ENCODE measurements at regions not wholly inside any gene's neighbourhood (a gene's known extent, or its start where the extent isn't known, plus 50 kb on each side); places are given as distances from the start of the nearest gene placed in this dataset.

DNA sequence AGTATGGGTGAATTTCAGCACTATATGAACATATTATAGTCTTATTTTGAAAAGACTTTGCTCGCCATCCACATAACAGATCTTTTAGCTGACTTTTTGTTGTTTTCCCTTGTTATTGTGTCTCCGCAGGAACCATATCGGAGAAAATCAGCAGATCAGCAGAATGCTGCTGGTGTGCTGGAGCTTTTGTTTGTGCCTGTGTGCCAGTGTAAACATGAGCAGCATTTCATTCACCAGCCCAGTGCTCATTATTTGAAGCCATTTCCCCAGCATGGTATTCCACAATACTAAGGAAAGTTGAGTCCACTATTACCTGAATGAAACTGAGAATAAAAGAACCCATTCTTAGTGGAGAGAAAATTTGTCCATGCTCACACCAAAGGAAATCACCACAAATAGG is 261.8 kb upstream of the ARX start (continued):
- no peak for TF ChIP-seq ZNF217 (IDR thresholded peaks at IDR 0.05)
- TF ChIP-seq, protein P1, sequence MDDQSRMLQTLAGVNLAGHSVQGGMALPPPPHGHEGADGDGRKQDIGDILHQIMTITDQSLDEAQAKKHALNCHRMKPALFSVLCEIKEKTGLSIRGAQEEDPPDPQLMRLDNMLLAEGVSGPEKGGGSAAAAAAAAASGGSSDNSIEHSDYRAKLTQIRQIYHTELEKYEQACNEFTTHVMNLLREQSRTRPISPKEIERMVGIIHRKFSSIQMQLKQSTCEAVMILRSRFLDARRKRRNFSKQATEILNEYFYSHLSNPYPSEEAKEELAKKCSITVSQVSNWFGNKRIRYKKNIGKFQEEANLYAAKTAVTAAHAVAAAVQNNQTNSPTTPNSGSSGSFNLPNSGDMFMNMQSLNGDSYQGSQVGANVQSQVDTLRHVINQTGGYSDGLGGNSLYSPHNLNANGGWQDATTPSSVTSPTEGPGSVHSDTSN (IDR thresholded peaks at IDR 0.05; ENCODE audit: insufficient replicate concordance, low read depth, low read length), result no peak

DNA sequence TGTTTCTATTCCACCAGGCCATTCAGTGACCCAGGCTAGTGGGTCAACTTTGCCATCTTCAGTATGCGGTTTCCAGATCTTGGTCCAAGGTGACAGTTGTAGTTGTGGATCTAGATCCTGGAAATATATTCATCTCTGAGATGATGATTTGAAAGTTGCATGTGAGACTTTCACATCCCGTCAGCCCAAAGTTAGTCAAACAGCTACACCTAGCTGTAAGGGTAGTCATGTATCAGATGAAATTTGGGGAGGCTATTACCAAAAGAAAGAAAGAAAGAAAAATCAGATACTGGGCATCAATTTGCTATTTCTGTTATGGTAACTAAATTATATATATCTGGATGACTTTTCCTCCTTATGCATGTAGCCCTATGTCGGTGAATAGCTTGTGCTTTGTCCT is 259.4 kb upstream of the ARX start:
- ChIA-PET RAD21 (ENCODE audit: unreplicated experiment) (no interaction called here), POLR2A (no interaction called here), CTCF (interaction anchor here (0.6 to 1.2 kb wide), 3 partner anchors 8 to 877 kb away, joined by 3 read pairs; no protein-coding TSS in a partner anchor), SMC1A (ENCODE audit: uncharacterized antibody, unreplicated experiment) (no interaction called here)
- BruUV-seq (replicated peaks), result no TSS peak
- no peak for TF ChIP-seq IRF3 (IDR thresholded peaks at IDR 0.05)
- TF ChIP-seq STAT3 (IDR thresholded peaks at IDR 0.05; ENCODE audit: low read depth, low read length), result no peak
- no peak for TF ChIP-seq TCF3 (IDR thresholded peaks at IDR 0.05; ENCODE audit: borderline replicate concordance, insufficient read depth, low read depth, low read length)
- TF ChIP-seq ZSCAN29 (IDR thresholded peaks at IDR 0.05), result no peak
- no peak for TF ChIP-seq SIX5 (IDR thresholded peaks at IDR 0.05; ENCODE audit: low read depth, low read length, severe bottlenecking)
- 0 out of 2 replicates have a peak, but pooled peaks have one; percentile 9 for TF ChIP-seq RAD21 (IDR thresholded peaks at IDR 0.05; ENCODE audit: insufficient read depth, low read depth, low read length)
- Histone ChIP-seq H3K9me3 (replicated peaks; ENCODE audit: control insufficient read depth, insufficient read depth, low read length) (no peaks in the 10 kb centered on the region), H2AFZ (ENCODE audit: control insufficient read depth, low read depth, low read length) (no peak overlapping the region), H3K4me3 (no peak overlapping the region), H3K4me2 (ENCODE audit: control insufficient read depth, insufficient read depth) (no peak overlapping the region), H3K36me3 (ENCODE audit: control insufficient read depth in 2 of 2, insufficient read depth in 2 of 2, low read length in 1 of 2) (no peaks in the 10 kb centered on the region), H3K9ac (ENCODE audit: control insufficient read depth, insufficient read depth, low read length) (no peak overlapping the region), H3K27ac (ENCODE audit: control insufficient read depth, insufficient read depth) (no peak overlapping the region), H3K79me2 (ENCODE audit: control insufficient read depth, insufficient read depth, low read length) (no peaks in the 10 kb centered on the region), H3K27me3 (replicated peaks in 1 of 2; ENCODE audit: control insufficient read depth in 2 of 2, insufficient read depth in 2 of 2, low read length in 1 of 2) (no peaks in the 10 kb centered on the region), H3K4me1 (ENCODE audit: control insufficient read depth, insufficient read depth, low read length) (no peaks in the 10 kb centered on the region), H4K20me1 (ENCODE audit: control insufficient read depth, insufficient read depth) (no peaks in the 10 kb centered on the region)
- WGBS (ENCODE audit: insufficient coverage, insufficient replicate concordance, low lambda C conversion rate, missing lambda C conversion rate), result 26% methylated on average over 3 of the region's 3 CpGs
- in situ Hi-C loops (cut with MboI) (no loop called here), intact Hi-C loops (cut with micrococcal nuclease; ENCODE audit: unreplicated experiment) (no loop called here)
- DNase-seq (ENCODE audit: low read depth, low spot score), result no peak
- FAIRE-seq, result no peak
- no peak for ATAC-seq
